ENCODE measurements at regions not wholly inside any gene's neighbourhood (a gene's known extent, or its start where the extent isn't known, plus 50 kb on each side); places are given as distances from the start of the nearest gene placed in this dataset.
"Not testable (repeated sequence)": the region's sequence is repeated elsewhere in the genome, so short reads cannot be mapped to it uniquely, and the experiment has no call there.

- no peak for DNase-seq
- Mint-ChIP-seq H3K27me3 (ENCODE audit: low read depth) (no peaks in the 10 kb centered on the region), H3K9me3 (ENCODE audit: insufficient read depth) (no peaks in the 10 kb centered on the region), H3K36me3 (ENCODE audit: low read depth) (no peaks in the 10 kb centered on the region), H3K4me3 (no peak overlapping the region), H3K4me1 (ENCODE audit: low read depth) (no peaks in the 10 kb centered on the region), H3K27ac (no peak overlapping the region)
- ChIA-PET POLR2A (no interaction called here), CTCF (no interaction called here)
- ATAC-seq = no peak
These were observed 154.2 kb downstream of the DSC3 start for GRCh38 chr18:30888344-30888743.

GRCh38 chr18:30886998-30887397 is 155.5 kb downstream of the DSC3 start:
- no peaks in the 10 kb centered on the region for H3K4me1 Mint-ChIP-seq (ENCODE audit: low read depth)
- H3K27ac Mint-ChIP-seq = no peak overlapping the region
- no peak for ATAC-seq
- no peaks in the 10 kb centered on the region for H3K9me3 Mint-ChIP-seq (ENCODE audit: insufficient read depth)
- no peak for DNase-seq
- no peaks in the 10 kb centered on the region for H3K36me3 Mint-ChIP-seq (ENCODE audit: low read depth)
- no peak overlapping the region for H3K4me3 Mint-ChIP-seq
- CTCF ChIA-PET = no interaction called here
- POLR2A ChIA-PET = no interaction called here
- no peaks in the 10 kb centered on the region for H3K27me3 Mint-ChIP-seq (ENCODE audit: low read depth)

DNA sequence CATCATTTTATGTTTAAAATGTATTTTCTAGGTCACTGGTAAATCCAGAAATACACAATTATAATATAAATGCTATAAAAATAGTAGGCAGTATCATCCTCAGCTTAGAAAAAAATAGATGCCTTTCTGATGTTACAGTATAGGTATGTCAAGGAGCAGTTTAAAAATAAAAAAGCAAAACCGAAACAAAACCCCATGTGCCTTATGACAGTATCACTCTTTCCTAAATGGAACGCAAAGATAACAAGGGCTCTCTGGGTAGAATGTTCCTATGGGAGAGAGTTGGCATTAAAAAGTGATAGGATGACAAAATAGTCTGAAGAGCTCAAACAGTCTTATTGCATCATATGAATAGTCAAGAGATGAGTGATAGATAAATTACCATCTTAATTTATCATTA is 172.1 kb downstream of the DSC3 start:
- POLR2A ChIA-PET = no interaction called here
- no peaks in the 10 kb centered on the region for H3K27me3 Mint-ChIP-seq (ENCODE audit: low read depth)

GRCh38 chr18:30862900-30863299 is 179.6 kb downstream of the DSC3 start:
- Mint-ChIP-seq H3K27me3 (ENCODE audit: low read depth) (no peaks in the 10 kb centered on the region), H3K4me3 (no peak overlapping the region), H3K9me3 (ENCODE audit: insufficient read depth) (no peaks in the 10 kb centered on the region), H3K27ac (no peak overlapping the region), H3K4me1 (ENCODE audit: low read depth) (no peaks in the 10 kb centered on the region), H3K36me3 (ENCODE audit: low read depth) (no peaks in the 10 kb centered on the region)
- POLR2A ChIA-PET = no interaction called here
- no peak for DNase-seq
- no peak for ATAC-seq
- CTCF ChIA-PET = no interaction called here

More for the DNA sequence above, 172.1 kb downstream of the DSC3 start:
- Mint-ChIP-seq H3K27ac (no peak overlapping the region), H3K4me3 (no peak overlapping the region), H3K9me3 (ENCODE audit: insufficient read depth) (peaks cover 4% of the 10 kb centered on the region), H3K36me3 (ENCODE audit: low read depth) (no peaks in the 10 kb centered on the region), H3K4me1 (ENCODE audit: low read depth) (no peaks in the 10 kb centered on the region)
- no peak for ATAC-seq
- CTCF ChIA-PET = no interaction called here
- no peak for DNase-seq

DNA sequence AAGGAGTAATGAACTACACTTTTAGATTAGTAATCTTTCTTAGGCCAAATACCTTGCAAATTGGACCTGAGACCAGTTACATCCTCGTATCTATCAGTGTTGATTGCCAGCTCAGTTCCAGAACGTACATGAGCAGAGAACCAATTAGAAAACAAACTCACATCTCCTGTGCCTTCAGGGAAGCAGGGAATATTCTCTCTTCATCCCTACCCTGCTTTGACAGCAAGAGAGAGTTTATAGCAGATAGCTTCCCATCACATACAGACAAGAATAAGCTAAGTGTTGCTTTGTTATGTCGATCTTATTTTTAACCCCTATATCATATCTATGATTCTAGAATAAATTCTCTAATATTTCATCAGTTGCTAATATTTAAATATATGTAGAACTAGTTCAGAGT is 181.8 kb downstream of the DSC3 start:
- no peaks in the 10 kb centered on the region for H3K4me1 Mint-ChIP-seq (ENCODE audit: low read depth)
- H3K4me3 Mint-ChIP-seq = no peak overlapping the region
- H3K36me3 Mint-ChIP-seq (ENCODE audit: low read depth) = no peaks in the 10 kb centered on the region
- H3K27ac Mint-ChIP-seq = no peak overlapping the region
- no peak for DNase-seq
- ChIA-PET POLR2A (no interaction called here), CTCF (no interaction called here)
- H3K27me3 Mint-ChIP-seq (ENCODE audit: low read depth) = no peaks in the 10 kb centered on the region
- no peaks in the 10 kb centered on the region for H3K9me3 Mint-ChIP-seq (ENCODE audit: insufficient read depth)
- no peak for ATAC-seq

- ATAC-seq (no peak), DNase-seq (no peak)
- H3K4me1 Mint-ChIP-seq (ENCODE audit: low read depth) = no peaks in the 10 kb centered on the region
- H3K27ac Mint-ChIP-seq = no peak overlapping the region
- ChIA-PET CTCF (no interaction called here), POLR2A (no interaction called here)
- H3K36me3 Mint-ChIP-seq (ENCODE audit: low read depth) = no peaks in the 10 kb centered on the region
- H3K27me3 Mint-ChIP-seq (ENCODE audit: low read depth) = no peaks in the 10 kb centered on the region
- H3K9me3 Mint-ChIP-seq (ENCODE audit: insufficient read depth) = no peaks in the 10 kb centered on the region
- H3K4me3 Mint-ChIP-seq = no peak overlapping the region
These were observed 183.5 kb downstream of the DSC3 start for GRCh38 chr18:30859036-30859435.

DNA sequence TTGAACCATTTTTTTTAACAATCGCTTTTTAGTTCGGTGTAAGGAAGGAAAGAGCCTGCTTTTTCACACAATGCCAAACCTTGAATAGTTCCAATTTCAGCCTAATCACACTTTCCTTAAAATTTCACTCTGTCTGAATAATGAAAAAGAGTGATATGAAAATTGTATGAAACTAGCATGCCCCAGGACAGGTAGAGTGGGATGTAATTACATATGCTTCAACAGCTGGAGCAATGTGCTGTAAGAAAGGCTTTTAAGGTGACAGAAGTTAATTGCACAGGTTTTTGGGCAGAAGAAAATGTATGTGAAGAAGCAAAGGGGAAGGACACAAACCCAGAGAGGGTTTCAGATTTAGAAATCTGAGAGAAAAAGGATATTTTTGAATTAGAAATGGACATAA is 184.0 kb downstream of the DSC3 start:
- H3K27ac Mint-ChIP-seq = no peak overlapping the region
- no peak overlapping the region for H3K4me3 Mint-ChIP-seq
- H3K9me3 Mint-ChIP-seq (ENCODE audit: insufficient read depth) = no peaks in the 10 kb centered on the region
- H3K27me3 Mint-ChIP-seq (ENCODE audit: low read depth) = no peaks in the 10 kb centered on the region
- H3K36me3 Mint-ChIP-seq (ENCODE audit: low read depth) = no peaks in the 10 kb centered on the region
- DNase-seq (no peak), ATAC-seq (no peak)
- ChIA-PET CTCF (no interaction called here), POLR2A (no interaction called here)
- H3K4me1 Mint-ChIP-seq (ENCODE audit: low read depth) = no peaks in the 10 kb centered on the region

- Mint-ChIP-seq H3K4me3 (no peak overlapping the region), H3K27me3 (ENCODE audit: low read depth) (no peaks in the 10 kb centered on the region), H3K36me3 (ENCODE audit: low read depth) (no peaks in the 10 kb centered on the region), H3K27ac (no peak overlapping the region), H3K4me1 (ENCODE audit: low read depth) (no peaks in the 10 kb centered on the region), H3K9me3 (ENCODE audit: insufficient read depth) (peaks cover 4% of the 10 kb centered on the region)
- ATAC-seq = no peak
- ChIA-PET CTCF (no interaction called here), POLR2A (no interaction called here)
- DNase-seq = no peak
These were observed 186.8 kb downstream of the DSC3 start for GRCh38 chr18:30855762-30856161.

- Mint-ChIP-seq H3K4me3 (no peak overlapping the region), H3K9me3 (ENCODE audit: insufficient read depth) (peaks cover 8% of the 10 kb centered on the region), H3K27ac (no peak overlapping the region), H3K27me3 (ENCODE audit: low read depth) (no peaks in the 10 kb centered on the region), H3K36me3 (ENCODE audit: low read depth) (no peaks in the 10 kb centered on the region), H3K4me1 (ENCODE audit: low read depth) (no peaks in the 10 kb centered on the region)
- DNase-seq = no peak
- ChIA-PET CTCF (no interaction called here), POLR2A (no interaction called here)
- no peak for ATAC-seq
These were observed 189.6 kb downstream of the DSC3 start for GRCh38 chr18:30852980-30853379.

DNA sequence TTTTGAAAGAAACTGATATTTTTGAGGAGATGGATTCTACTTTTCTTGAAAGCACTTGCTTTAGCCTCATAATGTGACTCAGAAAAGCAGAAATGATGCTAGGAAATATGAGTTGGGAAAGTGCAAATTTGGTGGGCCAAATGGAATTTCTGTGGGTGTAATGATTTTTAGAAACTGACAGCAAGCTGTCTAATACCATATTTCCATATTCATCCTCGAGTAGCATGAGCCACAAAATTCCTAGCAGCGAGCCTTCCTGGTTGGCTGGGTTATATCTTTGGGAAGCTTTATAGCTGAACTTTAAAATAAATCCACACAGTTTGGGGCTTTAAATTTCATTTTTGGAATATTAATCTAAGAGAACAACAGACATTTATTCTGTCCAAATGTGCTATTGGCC is 190.0 kb downstream of the DSC3 start:
- ChIA-PET POLR2A (no interaction called here), CTCF (no interaction called here)
- ATAC-seq = no peak
- Mint-ChIP-seq H3K9me3 (ENCODE audit: insufficient read depth) (peaks cover 8% of the 10 kb centered on the region), H3K27ac (no peak overlapping the region), H3K4me1 (ENCODE audit: low read depth) (no peaks in the 10 kb centered on the region), H3K27me3 (ENCODE audit: low read depth) (no peaks in the 10 kb centered on the region), H3K36me3 (ENCODE audit: low read depth) (no peaks in the 10 kb centered on the region), H3K4me3 (no peak overlapping the region)
- DNase-seq = no peak

DNA sequence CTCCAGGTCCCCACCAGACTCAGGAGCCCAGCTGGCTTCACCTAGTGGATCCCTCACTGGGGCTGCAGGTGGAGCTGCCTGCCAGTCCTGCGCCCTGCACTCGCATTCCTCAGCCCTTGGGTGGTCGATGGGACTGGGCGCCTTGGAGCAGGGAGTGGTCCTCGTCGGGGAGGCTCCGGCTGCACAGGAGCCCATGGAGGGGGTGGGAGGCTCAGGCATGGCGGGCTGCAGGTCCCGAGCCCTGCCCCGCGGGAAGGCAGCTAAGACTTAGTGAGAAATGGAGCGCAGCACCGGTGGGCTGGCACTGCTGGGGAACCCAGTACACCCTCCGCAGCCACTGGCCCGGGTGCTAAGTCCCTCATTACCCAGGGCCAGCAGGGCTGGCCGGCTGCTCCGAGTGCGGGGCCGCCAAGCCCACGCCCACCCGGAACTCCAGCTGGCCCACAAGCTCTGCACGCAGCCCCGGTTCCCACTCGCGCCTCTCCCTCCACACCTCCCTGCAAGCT is 203.4 kb downstream of the DSC3 start:
- not testable (repeated sequence) for H3K9me3 Mint-ChIP-seq (ENCODE audit: insufficient read depth)

DNA sequence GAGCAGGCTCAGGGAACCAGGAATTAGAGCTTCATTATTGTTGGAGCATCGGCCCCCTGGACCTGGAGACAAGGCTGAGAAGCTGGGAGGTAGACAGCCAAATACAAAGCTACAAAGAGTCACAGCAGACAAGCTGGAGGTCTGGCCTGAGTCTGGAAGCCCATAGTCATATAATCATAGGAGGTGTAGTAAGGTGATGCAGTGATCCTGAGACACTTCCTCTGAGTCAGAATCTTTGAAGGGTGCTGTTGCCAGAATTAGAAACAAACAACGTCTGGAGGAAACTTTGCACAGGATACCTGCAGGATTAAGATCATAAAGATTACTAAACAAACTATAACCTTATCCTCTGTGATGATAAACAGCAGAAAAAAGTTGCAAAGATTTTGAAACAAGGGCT is 213.8 kb downstream of the DSC3 start:
- CTCF ChIA-PET = no interaction called here
- no peak for DNase-seq
- Mint-ChIP-seq H3K36me3 (ENCODE audit: low read depth) (no peaks in the 10 kb centered on the region), H3K27ac (no peak overlapping the region), H3K4me3 (no peak overlapping the region), H3K9me3 (ENCODE audit: insufficient read depth) (no peaks in the 10 kb centered on the region), H3K27me3 (ENCODE audit: low read depth) (no peaks in the 10 kb centered on the region), H3K4me1 (ENCODE audit: low read depth) (no peaks in the 10 kb centered on the region)
- POLR2A ChIA-PET = no interaction called here
- ATAC-seq = no peak

More for the DNA sequence above, 203.4 kb downstream of the DSC3 start:
- ATAC-seq; H3K27me3 Mint-ChIP-seq (ENCODE audit: low read depth); H3K27ac Mint-ChIP-seq; H3K4me1 Mint-ChIP-seq (ENCODE audit: low read depth); H3K36me3 Mint-ChIP-seq (ENCODE audit: low read depth); CTCF ChIA-PET; DNase-seq; H3K4me3 Mint-ChIP-seq; POLR2A ChIA-PET: not testable (repeated sequence)

DNA sequence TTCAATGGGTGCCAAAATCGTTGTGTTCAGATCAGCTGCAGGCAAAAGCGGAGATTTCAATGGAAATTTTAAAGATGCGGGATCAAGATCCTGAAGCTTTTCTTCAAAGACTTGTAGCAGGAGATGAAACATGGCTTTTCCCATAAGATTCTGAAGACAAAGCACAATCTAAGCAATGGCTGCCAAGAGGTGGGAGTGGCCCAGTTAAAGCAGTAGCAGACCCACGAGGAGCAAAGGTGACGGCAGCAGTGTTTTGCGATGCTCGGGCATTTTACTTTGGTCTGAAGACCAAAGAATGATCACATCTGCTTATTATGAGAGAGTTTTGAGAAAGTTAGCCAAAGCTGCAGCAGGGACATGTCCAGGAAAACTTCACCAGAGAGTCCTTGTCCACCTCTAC is 222.9 kb downstream of the DSC3 start:
- ATAC-seq (no peak), DNase-seq (no peak)
- H3K4me1 Mint-ChIP-seq (ENCODE audit: low read depth) = no peaks in the 10 kb centered on the region
- ChIA-PET CTCF (no interaction called here), POLR2A (no interaction called here)
- no peaks in the 10 kb centered on the region for H3K27me3 Mint-ChIP-seq (ENCODE audit: low read depth)
- H3K4me3 Mint-ChIP-seq = no peak overlapping the region
- H3K27ac Mint-ChIP-seq = no peak overlapping the region
- peaks cover 20% of the 10 kb centered on the region for H3K9me3 Mint-ChIP-seq (ENCODE audit: insufficient read depth)
- no peaks in the 10 kb centered on the region for H3K36me3 Mint-ChIP-seq (ENCODE audit: low read depth)

All from activated CD8-positive, alpha-beta T cell treated with anti-CD3 and anti-CD28 coated beads, Interleukin-2, amount 10 ng/mL, durations not matched to agents 7 days and 5 days (primary cell).